ENCODE measurements at regions not wholly inside any gene's neighbourhood (a gene's known extent, or its start where the extent isn't known, plus 50 kb on each side); places are given as distances from the start of the nearest gene placed in this dataset.
A peak's percentile ranks its signal among the peaks of the same experiment; 100 is the strongest.

GRCh38 chr1:58929671-58930325, 146.0 kb upstream of the JUN start:
- CTCF ChIA-PET (ENCODE audit: low intra/inter-chr PET ratio) = interaction anchor here (0.6 kb wide), 1 partner anchor 32 kb away, joined by 3 read pairs; no protein-coding TSS in a partner anchor
- Histone ChIP-seq H3K27ac (ENCODE audit: extremely low read depth, low read depth, low read length) (no peak overlapping the region), H3K4me2 (ENCODE audit: insufficient read depth, low read length) (peak overlapping the region; percentile 1; the same call in 1 of the 2 replicates), H3K36me3 (ENCODE audit: control insufficient read depth, insufficient read depth, low read length) (no peaks in the 10 kb centered on the region), H3K9me3 (replicated peaks; ENCODE audit: control insufficient read depth, insufficient read depth, low read depth, low read length) (0 out of 2 replicates have a peak, but pooled peaks cover 3% of the 10 kb centered on the region), H3K79me2 (ENCODE audit: control insufficient read depth, insufficient read depth, low read length) (no peaks in the 10 kb centered on the region), H3K4me3 (no peak overlapping the region), H3K9ac (ENCODE audit: insufficient read depth in 1 of 2, low read depth in 2 of 2, low read length in 2 of 2) (peak overlapping the region in 1 of 2 experiments; percentile 24; a peak in 1 of 4 replicates), H3K27me3 (ENCODE audit: control insufficient read depth in 2 of 2, insufficient read depth in 2 of 2, low read length in 2 of 2) (peaks cover 0 to 3% of the 10 kb centered on the region in 2 experiments; a peak in 2 of 5 replicates), H3K9me1 (ENCODE audit: control insufficient read depth, insufficient read depth, low read length) (no peaks in the 10 kb centered on the region), H2AFZ (ENCODE audit: low read depth, low read length) (no peak overlapping the region), H3K4me1 (replicated peaks in 1 of 2; ENCODE audit: control insufficient read depth in 2 of 2, insufficient read depth in 2 of 2, low read length in 2 of 2) (peaks cover 7 to 19% of the 10 kb centered on the region in 2 experiments), H4K20me1 (replicated peaks; ENCODE audit: control insufficient read depth, insufficient read depth, low read length) (no peaks in the 10 kb centered on the region; the same call in 1 of the 2 replicates)
- intact Hi-C loops (cut with micrococcal nuclease) (no loop called here), in situ Hi-C loops (cut with MboI) (no loop called here)
- 9% methylated on average over 11 of the region's 11 CpGs for WGBS (ENCODE audit: insufficient coverage, low coverage, missing lambda C conversion rate)
- peak; percentile 87 for FAIRE-seq
- POLR2A ChIA-PET = no interaction called here
- no TSS peak for BruUV-seq (replicated peaks)
- peak; percentile 57 to 77 (median 64) for DNase-seq (ENCODE audit: extremely low read depth in 1 of 4, low spot score in 3 of 4)
- ATAC-seq = peak; percentile 95
- TF ChIP-seq FOXA1 (IDR thresholded peaks at IDR 0.05; ENCODE audit: borderline replicate concordance) (no peak), KLF13 (tag; IDR thresholded peaks at IDR 0.05; ENCODE audit: borderline replicate concordance, low read depth) (no peak), ZNF589 (CRISPR knock-in tag; IDR thresholded peaks at IDR 0.05; ENCODE audit: low read depth) (no peak), ILK (tag; IDR thresholded peaks at IDR 0.05; ENCODE audit: borderline replicate concordance, low read depth) (no peak), SMARCA4 (IDR thresholded peaks at IDR 0.05) (peak; percentile 21; the same call in 1 of the 2 replicates), COPS2 (conservative IDR thresholded peaks at IDR 0.05) (no peak), KAT7 (CRISPR knock-in tag; IDR thresholded peaks at IDR 0.05; ENCODE audit: borderline replicate concordance) (0 out of 2 replicates have a peak, but pooled peaks have one; percentile 44), CTBP1 (IDR thresholded peaks at IDR 0.05; ENCODE audit: borderline replicate concordance) (peak; percentile 48; the same call in 1 of the 2 replicates), RBBP5 (IDR thresholded peaks at IDR 0.05; ENCODE audit: borderline replicate concordance, insufficient read depth, low read length, poor library complexity, severe bottlenecking) (no peak), DIDO1 (tag; IDR thresholded peaks at IDR 0.05; ENCODE audit: low read depth) (no peak), TAF15 (IDR thresholded peaks at IDR 0.05; ENCODE audit: low read depth, low read length) (no peak), ZFP30 (CRISPR knock-in tag; IDR thresholded peaks at IDR 0.05; ENCODE audit: borderline replicate concordance) (no peak), NCOA1 (IDR thresholded peaks at IDR 0.05; ENCODE audit: low read depth) (no peak), SETDB1 (IDR thresholded peaks at IDR 0.05; ENCODE audit: low read length) (no peak), KAT2B (IDR thresholded peaks at IDR 0.05; ENCODE audit: low read depth, low read length) (no peak), ZNF696 (CRISPR knock-in tag; conservative IDR thresholded peaks at IDR 0.05) (no peak), MAFK (IDR thresholded peaks at IDR 0.05; ENCODE audit: low read length) (peak; percentile 9; the same call in 1 of the 2 replicates), CREM (IDR thresholded peaks at IDR 0.05; ENCODE audit: low read depth) (peak; percentile 32; the same call in 1 of the 2 replicates), GTF3C2 (IDR thresholded peaks at IDR 0.05; ENCODE audit: borderline replicate concordance, extremely low read depth, insufficient read length) (no peak), FOS (IDR thresholded peaks at IDR 0.05; ENCODE audit: extremely low read depth, insufficient read length) (no peak), NFIX (CRISPR knock-in tag; IDR thresholded peaks at IDR 0.05; ENCODE audit: low read depth) (no peak), SIN3B (IDR thresholded peaks at IDR 0.05; ENCODE audit: low read depth) (no peak)
